Omental fat pad (tissue), 3 donors: ENCODE measurements at regions not wholly inside any gene's neighbourhood (a gene's known extent, or its start where the extent isn't known, plus 50 kb on each side); places are given as distances from the start of the nearest gene placed in this dataset.

ENCODE experiments used
- ATAC-seq: fragments of 150-250 bp; one replicate; pipeline ENCODE4 v1.9.1; 2016; ENCODE audit warnings: mild to moderate bottlenecking, moderate library complexity; ENCODE audit not compliant: low FRiP score
- DNase-seq: peaks from one replicate; pipeline ENCODE4 v3.0.0-alpha.2; 2019; ENCODE audit warnings: low spot score
- TF ChIP-seq, protein P1 (sequence below), 3 donors: fragments of 450-650 bp; IDR thresholded peaks; one replicate each; pipeline ENCODE4 v1.5.1; 2016 to 2017; ENCODE audit warnings: antibody characterized with exemption in 3 of 3, mild to moderate bottlenecking in 3 of 3, moderate library complexity in 2 of 3

DNA sequence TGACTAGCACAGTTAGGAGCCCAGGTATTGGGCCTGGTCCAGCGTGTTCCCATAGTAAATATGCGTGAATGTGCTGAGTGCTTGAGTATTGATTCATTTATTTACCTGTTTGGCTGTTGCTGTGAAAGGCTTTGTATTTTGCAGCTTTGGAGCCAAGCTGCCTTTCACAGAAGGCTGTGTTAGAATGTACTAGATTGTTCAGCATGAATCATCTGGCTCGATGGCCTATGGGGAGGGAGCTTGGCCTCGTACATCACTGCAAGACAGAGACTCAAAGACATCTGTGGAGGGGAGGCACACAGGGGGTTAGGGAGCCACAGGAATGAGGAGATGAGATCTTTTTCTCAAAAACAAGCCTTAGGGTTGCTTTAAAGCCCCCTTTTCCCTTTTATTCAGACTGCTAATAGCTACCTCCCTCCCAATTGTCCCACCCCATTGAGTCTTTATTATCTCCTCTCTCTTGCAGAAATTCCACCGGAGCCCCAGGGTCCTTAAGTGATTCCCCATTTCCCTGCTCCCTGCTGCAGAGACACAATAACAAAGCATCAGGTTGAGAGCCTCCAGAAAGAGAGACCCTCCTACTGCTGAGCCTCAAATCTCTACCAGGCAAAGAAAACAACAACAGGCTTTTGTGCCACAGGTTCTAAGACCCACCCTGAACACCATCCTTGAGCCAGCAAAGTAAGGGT is 307.2 kb downstream of the ABCC12 start:
- TF ChIP-seq, protein P1, sequence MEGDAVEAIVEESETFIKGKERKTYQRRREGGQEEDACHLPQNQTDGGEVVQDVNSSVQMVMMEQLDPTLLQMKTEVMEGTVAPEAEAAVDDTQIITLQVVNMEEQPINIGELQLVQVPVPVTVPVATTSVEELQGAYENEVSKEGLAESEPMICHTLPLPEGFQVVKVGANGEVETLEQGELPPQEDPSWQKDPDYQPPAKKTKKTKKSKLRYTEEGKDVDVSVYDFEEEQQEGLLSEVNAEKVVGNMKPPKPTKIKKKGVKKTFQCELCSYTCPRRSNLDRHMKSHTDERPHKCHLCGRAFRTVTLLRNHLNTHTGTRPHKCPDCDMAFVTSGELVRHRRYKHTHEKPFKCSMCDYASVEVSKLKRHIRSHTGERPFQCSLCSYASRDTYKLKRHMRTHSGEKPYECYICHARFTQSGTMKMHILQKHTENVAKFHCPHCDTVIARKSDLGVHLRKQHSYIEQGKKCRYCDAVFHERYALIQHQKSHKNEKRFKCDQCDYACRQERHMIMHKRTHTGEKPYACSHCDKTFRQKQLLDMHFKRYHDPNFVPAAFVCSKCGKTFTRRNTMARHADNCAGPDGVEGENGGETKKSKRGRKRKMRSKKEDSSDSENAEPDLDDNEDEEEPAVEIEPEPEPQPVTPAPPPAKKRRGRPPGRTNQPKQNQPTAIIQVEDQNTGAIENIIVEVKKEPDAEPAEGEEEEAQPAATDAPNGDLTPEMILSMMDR (IDR thresholded peaks at IDR 0.05) = no peak
- ATAC-seq (no peak), DNase-seq (no peak)

DNA sequence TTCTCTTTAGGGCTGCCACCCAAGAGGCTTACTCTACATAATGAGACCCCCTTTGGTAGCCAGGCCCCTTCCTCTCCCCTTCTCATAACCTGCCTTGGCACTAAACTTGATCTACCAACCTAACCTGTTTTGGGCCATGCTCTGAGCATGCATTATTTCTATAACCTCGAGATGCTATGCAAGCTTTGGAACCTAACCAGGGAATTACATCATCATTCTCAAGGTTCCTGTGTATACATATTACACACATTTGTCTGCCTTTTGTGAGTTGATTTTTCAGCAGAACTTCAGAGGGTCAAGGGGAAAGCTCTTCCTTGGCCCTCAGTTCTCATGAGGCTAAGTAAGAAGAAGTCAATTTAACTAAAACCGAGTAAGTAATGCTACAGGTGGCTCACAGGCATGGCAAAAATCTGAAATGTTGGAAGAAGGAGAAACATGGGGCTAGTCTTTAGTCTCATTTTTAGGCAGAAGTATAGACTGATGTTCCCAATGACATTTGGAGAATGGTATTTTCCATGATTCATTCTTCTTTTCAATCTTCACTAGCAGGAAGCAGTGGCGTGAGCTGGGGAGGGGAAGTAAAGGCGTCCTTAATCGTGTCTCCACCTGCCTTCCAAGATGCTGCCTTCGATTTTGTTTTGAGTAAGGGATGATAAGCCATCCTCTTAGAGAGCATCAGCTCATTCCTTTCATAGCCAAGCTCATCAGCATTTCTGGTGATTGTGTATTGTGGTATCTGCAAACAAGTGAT is 308.4 kb downstream of the ABCC12 start:
- no peak for DNase-seq
- TF ChIP-seq, protein P1 (IDR thresholded peaks at IDR 0.05) = no peak
- no peak for ATAC-seq

DNA sequence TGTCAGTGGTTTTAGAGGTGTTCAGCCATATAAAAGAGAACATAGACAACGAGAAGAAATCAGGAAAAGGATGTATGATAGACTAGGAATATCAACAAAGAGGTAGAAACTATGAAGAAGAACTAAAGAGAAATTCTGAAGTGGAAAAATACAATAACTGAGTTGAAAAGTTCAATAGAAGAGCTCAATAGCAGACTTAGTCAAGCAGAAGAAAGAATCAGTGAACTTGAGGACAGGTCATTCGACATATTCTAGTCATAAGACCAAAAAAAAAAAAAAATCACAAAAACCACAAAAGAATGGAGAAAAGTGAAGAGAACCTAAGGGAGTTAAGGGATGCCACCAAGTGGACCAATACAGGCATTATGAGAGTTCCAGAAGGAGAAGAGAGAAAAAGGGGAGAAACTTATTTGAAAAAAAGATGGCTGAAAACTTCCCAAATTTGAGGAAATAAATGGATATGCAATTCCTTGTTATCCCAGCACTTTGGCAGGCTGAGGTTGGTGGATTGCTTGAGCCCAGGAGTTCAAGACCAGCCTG is 321.2 kb downstream of the ABCC12 start:
- ATAC-seq (no peak), DNase-seq (no peak)
- TF ChIP-seq, protein P1 (IDR thresholded peaks at IDR 0.05) = no peak

DNA sequence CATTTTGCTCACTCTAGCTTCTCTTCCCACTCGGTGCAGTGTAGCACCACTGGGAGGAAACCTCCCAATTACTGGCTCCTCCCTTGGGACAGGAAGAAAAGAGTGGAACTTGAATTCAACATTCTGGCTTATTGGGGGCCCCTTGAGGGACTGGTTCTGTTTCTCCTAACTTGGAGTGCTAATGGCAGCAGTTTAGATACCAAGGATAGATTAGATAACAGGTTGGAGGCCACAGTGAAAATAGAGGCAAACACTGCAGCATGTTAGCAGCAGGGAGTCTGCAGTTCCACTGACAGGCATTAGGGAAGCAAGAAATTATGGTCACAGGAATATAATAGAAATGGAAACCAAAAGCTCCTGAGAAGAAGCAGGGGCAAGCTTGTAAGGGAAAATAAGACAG is 322.0 kb downstream of the ABCC12 start:
- no peak for DNase-seq
- ATAC-seq = no peak
- TF ChIP-seq, protein P1 (IDR thresholded peaks at IDR 0.05) = no peak

DNA sequence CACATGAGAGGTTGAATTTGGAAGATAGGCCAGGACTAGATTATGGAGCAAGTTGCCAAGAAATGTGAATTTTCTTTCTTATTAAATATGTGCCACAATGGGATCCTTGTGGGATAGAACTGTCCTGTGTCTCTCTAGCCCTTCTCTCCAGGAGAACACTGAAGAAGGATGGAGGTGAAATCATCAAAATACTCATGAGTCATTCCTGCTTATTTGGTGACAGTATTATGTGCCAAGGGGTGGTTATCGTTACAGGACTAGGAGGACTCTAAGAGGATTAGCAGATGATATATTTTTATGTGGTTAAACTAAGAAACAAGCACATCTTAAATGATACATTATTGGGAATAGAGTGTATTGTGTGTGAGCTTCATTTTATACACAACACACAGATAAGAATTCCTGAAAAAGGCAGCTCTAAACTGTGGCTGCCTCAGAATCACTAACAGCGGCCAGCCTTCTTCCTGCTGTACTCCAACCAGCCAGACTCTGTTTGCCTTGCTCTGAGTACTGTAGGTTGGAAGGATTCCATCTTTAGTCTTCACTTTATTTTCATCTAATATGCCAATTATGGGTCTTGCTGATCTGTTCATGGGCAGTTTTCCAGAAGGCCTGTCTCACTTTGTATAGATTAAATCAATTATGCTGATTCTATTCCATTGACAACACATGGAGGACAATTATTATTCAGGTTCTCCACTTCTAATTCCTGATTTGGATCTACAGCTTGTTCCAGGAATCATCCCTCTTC is 325.8 kb downstream of the ABCC12 start:
- DNase-seq (no peak), ATAC-seq (no peak)
- TF ChIP-seq, protein P1 (IDR thresholded peaks at IDR 0.05) = no peak

DNA sequence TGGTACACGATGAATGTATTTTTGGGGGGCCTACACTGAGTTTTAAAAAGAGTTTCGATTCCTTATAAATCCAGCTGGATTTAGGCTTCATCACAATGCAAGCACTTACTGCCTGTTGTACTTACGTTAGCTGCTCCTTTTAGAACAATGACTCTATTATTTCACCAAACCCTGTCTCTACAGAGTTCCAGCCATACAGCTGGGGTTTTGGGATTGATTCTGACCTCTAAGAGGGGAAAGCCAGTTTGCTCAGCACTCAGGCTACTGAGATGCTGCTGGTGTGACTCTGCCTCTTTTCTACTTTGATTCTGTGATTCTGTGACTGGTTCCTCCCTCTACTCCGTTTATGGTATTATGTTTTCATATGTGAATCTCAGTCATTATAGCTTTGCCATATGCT is 329.7 kb downstream of the ABCC12 start:
- DNase-seq = no peak
- TF ChIP-seq, protein P1 (IDR thresholded peaks at IDR 0.05) = no peak
- no peak for ATAC-seq
